Bronchial epithelial cell (primary cell): ENCODE measurements at regions not wholly inside any gene's neighbourhood (a gene's known extent, or its start where the extent isn't known, plus 50 kb on each side); places are given as distances from the start of the nearest gene placed in this dataset.
A peak's percentile ranks its signal among the peaks of the same experiment; 100 is the strongest.

Experiments
- DNase-seq: peaks from one replicate; pipeline ENCODE4 v3.0.0-alpha.2; 2010; ENCODE audit warnings: low read depth
- FAIRE-seq: peaks from 2 replicates; lab custom pipeline; 2011; peaks lifted over from hg19 to GRCh38; lab: Jason Lieb, UNC
- H3K27me3 ChIP-seq: 2 replicates; pipeline ENCODE4 v1.5.1; 2011; ENCODE audit warnings: low read length; ENCODE audit not compliant: control insufficient read depth, insufficient read depth
- H3K36me3 ChIP-seq: 2 replicates; pipeline ENCODE4 v1.5.1; 2011; ENCODE audit warnings: low read length; ENCODE audit not compliant: control insufficient read depth, insufficient read depth
- H3K4me3 ChIP-seq: 2 replicates; pipeline ENCODE4 v1.5.1; 2011; ENCODE audit warnings: mild to moderate bottlenecking, low read depth, low read length, control low read depth
- TF ChIP-seq, protein P1 (sequence below): IDR thresholded peaks from 2 replicates; pipeline ENCODE4 v1.5.1; 2011; ENCODE audit warnings: mild to moderate bottlenecking, moderate library complexity, low read length, control low read depth, inconsistent platforms; ENCODE audit not compliant: insufficient read depth, severe bottlenecking

DNA sequence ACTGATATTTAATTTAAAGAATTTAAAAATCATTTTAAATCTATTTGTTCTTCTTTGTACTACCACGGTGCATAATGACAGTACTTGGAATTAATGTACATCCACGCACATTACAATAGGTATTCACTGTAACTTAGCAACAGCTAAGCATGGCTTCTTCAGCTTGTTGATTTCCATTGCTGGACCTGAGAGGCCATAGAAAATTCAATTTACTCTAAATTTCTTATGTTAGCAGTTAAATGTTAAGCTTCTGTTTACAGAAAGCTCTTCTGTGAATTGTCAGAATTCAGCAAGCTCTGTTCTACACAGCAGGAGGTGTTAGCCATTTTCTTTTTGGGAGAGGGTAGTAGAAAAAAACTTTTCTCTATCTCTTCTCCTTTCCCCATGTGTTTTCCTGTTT lies 1149.3 kb upstream of the CDH2 start:
- H3K4me3 ChIP-seq = no peak overlapping the region
- no peaks in the 10 kb centered on the region for H3K36me3 ChIP-seq
- TF ChIP-seq, protein P1, sequence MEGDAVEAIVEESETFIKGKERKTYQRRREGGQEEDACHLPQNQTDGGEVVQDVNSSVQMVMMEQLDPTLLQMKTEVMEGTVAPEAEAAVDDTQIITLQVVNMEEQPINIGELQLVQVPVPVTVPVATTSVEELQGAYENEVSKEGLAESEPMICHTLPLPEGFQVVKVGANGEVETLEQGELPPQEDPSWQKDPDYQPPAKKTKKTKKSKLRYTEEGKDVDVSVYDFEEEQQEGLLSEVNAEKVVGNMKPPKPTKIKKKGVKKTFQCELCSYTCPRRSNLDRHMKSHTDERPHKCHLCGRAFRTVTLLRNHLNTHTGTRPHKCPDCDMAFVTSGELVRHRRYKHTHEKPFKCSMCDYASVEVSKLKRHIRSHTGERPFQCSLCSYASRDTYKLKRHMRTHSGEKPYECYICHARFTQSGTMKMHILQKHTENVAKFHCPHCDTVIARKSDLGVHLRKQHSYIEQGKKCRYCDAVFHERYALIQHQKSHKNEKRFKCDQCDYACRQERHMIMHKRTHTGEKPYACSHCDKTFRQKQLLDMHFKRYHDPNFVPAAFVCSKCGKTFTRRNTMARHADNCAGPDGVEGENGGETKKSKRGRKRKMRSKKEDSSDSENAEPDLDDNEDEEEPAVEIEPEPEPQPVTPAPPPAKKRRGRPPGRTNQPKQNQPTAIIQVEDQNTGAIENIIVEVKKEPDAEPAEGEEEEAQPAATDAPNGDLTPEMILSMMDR = no peak
- FAIRE-seq = no peak
- no peak for DNase-seq
- H3K27me3 ChIP-seq = no peaks in the 10 kb centered on the region

DNA sequence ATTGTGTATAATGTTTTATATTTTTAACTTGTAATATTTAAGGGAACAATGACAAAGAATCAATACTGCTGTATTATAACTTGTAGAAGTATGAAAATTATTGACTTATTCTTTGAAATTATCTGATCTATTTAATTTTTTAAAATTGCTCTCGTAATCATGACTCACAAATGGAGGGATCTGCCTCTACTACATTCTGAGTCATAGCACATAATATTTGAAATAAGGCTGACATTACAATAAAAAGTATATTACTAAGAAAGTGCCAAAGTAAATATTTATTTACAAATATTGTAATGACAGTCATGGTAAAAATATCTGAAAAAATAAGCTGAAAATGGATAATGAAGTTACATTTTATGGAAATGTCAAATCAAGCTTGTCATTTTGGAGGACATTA lies 1144.6 kb upstream of the CDH2 start:
- FAIRE-seq (no peak), DNase-seq (peak; percentile 61)
- Histone ChIP-seq H3K27me3 (no peaks in the 10 kb centered on the region), H3K36me3 (no peaks in the 10 kb centered on the region), H3K4me3 (no peak overlapping the region)
- TF ChIP-seq, protein P1 = no peak

DNA sequence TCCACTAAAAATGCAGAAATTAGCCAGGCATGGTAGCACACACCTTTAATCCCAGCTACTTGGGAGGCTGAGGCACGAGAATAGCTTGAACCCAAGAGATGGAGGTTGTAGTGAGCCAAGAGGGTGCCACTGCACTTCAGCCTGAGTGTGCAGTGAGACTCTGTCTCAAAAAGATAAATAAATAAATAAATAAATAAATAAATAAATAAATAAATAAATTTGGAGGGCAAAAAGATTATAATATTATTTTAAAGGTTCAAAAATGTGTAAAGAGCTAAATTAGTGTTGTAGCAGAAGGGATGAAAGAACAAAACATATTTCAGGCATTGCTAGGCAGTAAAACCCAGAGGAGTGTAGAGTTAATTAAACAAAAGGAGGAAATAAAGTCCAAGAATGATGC lies 1136.4 kb upstream of the CDH2 start:
- H3K27me3 ChIP-seq = no peaks in the 10 kb centered on the region
- H3K36me3 ChIP-seq = no peaks in the 10 kb centered on the region
- DNase-seq (no peak), FAIRE-seq (no peak)
- no peak overlapping the region for H3K4me3 ChIP-seq
- TF ChIP-seq, protein P1 = no peak

DNA sequence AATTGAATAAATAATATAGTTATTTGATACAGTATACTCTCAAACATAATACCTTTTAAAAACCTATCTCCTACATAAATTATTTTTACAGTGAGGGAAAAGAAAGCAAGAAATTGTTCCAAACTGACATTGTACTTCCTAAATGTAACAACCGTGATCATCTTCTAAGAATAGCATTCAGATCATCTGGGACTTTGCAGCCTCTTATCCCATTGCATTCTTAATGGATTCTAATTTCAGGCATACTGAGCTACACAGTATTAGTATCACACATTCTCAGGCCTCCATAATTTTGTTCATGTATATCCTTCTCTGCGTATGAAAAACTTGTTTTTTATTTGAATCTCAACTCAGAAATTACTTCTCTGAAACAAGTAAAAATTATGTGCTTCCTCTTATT lies 1134.7 kb upstream of the CDH2 start:
- TF ChIP-seq, protein P1 = no peak
- FAIRE-seq (no peak), DNase-seq (no peak)
- H3K4me3 ChIP-seq = no peak overlapping the region
- no peaks in the 10 kb centered on the region for H3K27me3 ChIP-seq
- no peaks in the 10 kb centered on the region for H3K36me3 ChIP-seq

DNA sequence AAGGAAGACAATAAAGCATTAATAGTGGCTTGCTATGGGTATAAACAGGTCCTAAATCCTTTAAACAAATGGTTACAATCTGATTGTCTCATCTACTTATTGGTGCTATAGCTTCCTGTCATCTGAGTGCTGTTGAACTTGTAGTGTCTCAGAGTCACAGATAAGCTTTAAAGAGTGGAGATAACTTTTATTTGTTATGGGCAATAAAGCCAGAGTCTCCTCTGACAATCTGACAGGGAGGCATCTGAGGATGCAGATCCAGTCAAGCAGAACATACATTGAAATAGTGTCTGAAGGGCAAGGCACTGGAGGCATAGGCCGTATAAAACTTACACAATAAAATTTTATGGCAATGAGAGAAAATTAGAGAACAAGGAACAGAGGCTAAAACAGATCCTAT lies 1132.4 kb upstream of the CDH2 start:
- DNase-seq = no peak
- H3K27me3 ChIP-seq = no peaks in the 10 kb centered on the region
- H3K4me3 ChIP-seq = no peak overlapping the region
- FAIRE-seq = no peak
- TF ChIP-seq, protein P1 = no peak
- H3K36me3 ChIP-seq = no peaks in the 10 kb centered on the region

DNA sequence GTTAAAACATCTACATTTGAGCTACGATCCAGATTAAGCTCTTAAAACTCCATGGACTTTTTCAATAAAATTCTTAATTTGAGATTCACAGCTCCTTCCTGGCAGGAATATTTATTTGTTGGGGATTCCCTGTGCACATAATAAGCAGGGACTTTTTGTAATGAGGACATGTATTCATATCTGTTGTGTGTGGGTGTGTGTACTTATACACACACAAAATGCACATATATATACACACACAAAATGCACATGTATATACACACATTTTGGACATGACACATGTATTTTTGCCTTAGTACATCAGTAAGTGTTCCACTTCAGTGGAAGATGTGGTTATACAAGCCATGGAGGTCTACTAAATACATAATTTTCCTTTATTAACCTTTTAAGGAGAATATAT lies 1131.1 kb upstream of the CDH2 start:
- no peaks in the 10 kb centered on the region for H3K36me3 ChIP-seq
- TF ChIP-seq, protein P1 = no peak
- H3K27me3 ChIP-seq = no peaks in the 10 kb centered on the region
- FAIRE-seq (no peak), DNase-seq (no peak)
- no peak overlapping the region for H3K4me3 ChIP-seq
